Activated CD4-positive, alpha-beta T cell treated with anti-CD3 and anti-CD28 coated beads, Interleukin-10, Interleukin-2, amounts not matched to agents 100 ng/mL and 50 ng/mL, durations not matched to agents 16 hours and 8 hours (primary cell): ENCODE measurements at regions not wholly inside any gene's neighbourhood (a gene's known extent, or its start where the extent isn't known, plus 50 kb on each side); places are given as distances from the start of the nearest gene placed in this dataset.
"Not testable (repeated sequence)": the region's sequence is repeated elsewhere in the genome, so short reads cannot be mapped to it uniquely, and the experiment has no call there.

Experiments
- DNase-seq: peaks from one replicate; pipeline ENCODE4 v3.0.0-alpha.2; 2020

- DNase-seq = not testable (repeated sequence)
These were observed 331.7 kb upstream of the TMC3 start for GRCh38 chr15:81705727-81706126.

DNA sequence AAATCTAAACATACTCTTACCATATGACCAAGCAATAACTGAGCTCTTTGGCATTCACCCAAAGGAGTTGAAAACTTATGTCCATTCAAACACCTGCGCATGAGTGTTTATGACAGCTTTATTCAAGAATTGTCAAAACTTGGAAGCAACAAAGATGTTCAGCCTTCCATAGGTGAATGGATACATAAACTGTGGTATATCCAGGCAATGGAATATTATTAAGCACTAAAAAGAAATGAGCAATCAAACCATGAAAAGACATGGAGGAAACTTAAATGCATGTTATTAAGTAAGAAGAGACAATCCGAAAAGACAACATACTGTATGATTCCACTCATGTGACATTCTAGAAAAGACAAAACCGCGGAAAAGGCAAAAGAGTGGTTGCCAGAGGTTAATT lies 312.0 kb upstream of the TMC3 start:
- DNase-seq = no peak

DNA sequence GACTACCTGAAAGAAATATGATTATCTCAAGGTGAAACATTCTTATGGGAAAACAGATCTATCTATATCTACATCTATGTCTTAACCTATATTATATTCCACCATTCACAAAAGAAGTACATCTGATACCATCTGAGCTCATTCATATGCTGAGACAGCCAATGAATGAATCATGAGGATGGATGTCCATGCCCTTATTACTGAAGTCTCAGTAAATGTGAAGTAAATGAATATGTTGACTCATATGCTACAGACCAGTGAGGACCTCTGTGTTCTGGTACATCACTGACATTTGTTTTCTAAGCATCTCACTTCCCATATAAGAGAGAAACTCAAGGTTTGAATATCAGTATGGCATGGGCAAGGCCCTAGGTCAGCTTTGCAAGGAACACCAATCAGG lies 311.2 kb upstream of the TMC3 start:
- DNase-seq = no peak

DNA sequence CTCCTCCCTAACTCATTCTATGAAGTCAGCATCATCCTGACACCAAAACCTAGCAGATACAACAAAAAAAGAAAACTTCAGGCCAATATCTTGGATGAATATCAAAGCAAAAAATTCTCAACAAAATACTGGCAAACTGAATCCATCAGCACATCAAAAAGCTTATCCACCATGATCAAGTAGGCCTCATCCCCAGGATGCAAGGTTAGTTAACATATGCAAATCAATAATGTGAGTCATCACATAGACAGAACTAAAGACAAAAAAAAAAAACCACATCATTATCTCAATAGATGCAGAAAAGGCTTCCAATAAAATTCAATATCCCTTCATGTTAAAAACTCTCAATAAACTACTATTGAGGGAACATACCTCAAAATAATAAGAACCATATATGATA lies 306.8 kb upstream of the TMC3 start:
- no peak for DNase-seq

- DNase-seq = no peak
These were observed 292.8 kb upstream of the TMC3 start for GRCh38 chr15:81666839-81667238.

DNA sequence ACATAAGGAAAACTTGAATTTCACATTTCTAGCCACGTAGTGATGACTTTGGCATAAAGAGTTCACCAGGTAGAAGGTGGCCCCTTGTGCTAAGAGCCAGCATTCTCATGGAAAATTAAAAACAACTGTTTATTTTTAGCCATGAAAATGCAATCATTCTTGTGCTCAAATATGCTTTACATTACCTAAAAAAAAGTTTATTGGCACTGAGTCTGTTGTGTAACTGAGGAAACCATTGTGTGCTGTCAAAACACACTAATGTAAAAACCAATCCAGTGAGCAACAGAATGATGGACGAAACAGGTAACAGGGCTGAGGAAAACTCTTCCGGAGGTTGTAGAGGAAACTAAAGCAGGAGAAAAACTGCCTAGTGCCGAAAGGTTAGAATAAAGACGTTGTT lies 287.0 kb upstream of the TMC3 start:
- no peak for DNase-seq

DNA sequence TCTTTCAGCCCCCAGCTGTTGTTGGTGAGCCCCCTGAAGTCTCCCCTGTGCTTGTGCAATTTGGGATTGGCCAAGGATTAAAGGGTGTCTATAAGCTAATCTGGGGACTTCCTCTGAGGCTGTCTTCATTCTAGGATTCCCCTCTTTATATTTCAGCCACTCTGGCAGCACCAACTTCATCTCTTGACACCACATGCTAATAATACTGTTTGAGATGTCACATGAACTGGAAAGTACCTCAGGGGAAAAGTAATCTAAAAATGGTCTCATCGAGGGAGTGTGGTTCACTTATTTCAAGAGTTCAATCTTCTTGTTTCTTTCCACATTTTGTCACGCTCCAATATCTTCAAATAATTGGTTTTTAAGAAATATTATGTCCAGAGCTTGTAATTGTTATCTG lies 279.2 kb upstream of the TMC3 start:
- no peak for DNase-seq

GRCh38 chr15:81645470-81645869 lies 271.5 kb upstream of the TMC3 start:
- no peak for DNase-seq

- DNase-seq = no peak
These were observed 269.8 kb upstream of the TMC3 start for GRCh38 chr15:81643771-81644170.

DNA sequence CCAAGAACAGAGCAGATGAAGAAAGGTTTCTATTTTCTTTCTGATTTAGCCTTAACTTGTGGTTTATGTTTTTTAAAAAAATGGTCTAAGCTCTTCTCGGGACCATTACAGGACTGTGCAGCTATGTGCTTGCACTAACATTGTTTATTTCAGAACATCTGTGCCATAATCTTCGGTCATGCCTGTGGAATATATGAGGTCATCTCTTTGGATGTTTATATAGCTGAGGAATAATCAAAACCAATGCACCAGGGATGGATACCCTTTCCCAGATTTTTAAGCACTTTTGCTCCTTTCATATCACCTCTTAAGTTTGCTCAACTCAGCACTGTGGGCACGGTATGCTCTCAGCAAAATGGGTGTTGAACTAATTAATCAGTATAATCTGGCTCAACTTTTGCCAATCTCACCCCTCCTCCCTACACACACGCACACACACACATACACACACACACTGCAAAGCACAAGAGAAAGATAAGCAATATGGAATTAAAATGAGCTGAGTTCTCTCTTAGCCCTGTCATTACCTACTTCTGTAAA lies 268.5 kb upstream of the TMC3 start:
- DNase-seq = no peak

DNA sequence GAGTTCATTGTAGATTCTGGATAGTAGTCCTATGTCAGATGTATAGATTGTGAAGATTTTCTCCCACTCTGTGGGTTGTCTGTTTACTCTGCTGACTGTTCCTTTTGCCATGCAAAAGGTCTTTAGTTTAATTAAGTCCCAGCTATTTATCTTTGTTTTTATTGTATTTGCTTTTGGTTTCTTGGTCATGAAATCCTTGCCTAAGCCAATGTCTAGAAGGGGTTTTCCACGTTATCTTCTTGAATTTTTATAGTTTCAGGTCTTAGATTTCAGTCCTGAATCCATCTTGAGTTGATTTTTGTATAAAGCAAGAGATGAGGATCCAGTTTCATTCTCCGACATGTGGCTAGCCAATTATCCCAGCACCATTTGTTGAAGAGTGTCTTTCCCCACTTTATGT lies 262.1 kb upstream of the TMC3 start:
- DNase-seq = not testable (repeated sequence)

DNA sequence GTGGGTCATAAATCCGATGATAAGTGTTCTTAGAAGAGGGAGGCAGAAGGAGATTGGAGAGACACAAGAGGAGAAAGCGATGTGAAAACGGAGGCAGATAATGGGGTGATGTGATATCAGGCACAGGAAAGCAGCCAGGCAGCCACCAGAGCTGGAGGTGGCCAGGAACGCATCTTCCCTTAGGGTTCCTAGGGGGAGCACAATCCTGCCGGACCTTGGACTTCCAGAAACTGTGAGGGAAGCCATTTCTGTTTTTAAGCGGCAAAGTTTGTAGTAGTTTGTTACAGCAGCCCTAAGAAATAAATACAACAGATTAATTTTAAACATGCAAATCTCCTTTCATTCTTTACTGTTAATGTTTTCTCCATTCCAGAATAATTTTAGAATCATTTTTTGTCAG lies 259.9 kb upstream of the TMC3 start:
- DNase-seq = no peak

DNA sequence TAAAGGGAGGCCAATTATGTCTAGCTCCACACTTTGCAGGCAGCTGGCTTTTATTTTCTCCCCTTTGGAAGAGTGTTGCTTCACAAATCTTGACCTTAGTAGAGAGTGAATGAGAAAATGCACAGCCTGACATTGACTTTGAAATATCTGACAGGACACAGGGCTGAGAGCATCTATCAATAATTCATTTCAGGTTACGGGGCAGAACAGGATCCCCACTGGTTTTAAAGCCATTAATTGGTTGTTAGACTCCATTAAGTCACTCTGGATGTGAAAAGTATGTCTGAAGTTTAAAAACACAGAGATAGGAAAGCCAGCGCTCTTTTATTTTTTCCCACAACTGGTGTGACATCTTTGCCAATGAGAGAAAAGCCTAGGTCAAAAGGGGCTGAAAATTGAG lies 251.9 kb upstream of the TMC3 start:
- no peak for DNase-seq

DNA sequence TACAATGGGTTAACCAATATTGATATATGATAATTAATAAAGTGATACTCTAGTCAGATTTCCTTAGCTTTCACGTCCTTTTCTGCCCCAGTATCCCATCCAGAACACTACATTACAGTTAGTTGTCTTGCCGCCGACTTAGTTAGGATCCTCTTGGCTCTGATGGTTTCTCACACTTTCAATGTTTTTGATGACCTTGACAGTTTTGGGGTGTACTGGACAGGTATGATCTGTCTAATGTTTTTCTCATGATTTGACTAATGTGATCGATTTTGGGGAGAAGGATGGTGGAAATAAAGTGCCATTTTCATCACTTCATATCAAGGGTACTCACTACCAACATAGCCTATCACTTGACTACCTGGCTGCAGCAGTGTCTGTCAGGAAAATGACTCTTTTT lies 245.0 kb upstream of the TMC3 start:
- DNase-seq = no peak

- no peak for DNase-seq
These were observed 238.6 kb upstream of the TMC3 start for GRCh38 chr15:81612631-81613030.

DNA sequence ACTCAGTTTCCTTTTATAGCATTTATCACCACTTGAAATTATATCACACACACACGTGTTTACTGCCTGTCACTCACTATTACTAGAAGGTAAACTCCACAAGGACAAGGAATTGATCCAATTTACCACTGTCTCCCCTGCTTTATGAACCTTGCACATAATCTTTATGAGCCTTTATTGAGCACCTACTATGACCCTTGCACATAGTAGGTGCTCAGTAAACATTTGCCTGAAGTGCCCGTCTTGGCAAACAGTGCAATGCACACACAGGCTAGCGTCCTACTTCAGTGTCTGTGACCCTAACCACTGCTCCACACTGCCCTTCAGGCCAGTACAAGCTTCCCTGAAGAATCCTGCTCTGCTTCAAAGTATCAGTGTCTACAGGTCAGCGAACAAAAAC lies 237.7 kb upstream of the TMC3 start:
- no peak for DNase-seq

GRCh38 chr15:81608309-81608829 lies 234.4 kb upstream of the TMC3 start:
- no peak for DNase-seq

- no peak for DNase-seq
These were observed 230.7 kb upstream of the TMC3 start for GRCh38 chr15:81604713-81605112.

DNA sequence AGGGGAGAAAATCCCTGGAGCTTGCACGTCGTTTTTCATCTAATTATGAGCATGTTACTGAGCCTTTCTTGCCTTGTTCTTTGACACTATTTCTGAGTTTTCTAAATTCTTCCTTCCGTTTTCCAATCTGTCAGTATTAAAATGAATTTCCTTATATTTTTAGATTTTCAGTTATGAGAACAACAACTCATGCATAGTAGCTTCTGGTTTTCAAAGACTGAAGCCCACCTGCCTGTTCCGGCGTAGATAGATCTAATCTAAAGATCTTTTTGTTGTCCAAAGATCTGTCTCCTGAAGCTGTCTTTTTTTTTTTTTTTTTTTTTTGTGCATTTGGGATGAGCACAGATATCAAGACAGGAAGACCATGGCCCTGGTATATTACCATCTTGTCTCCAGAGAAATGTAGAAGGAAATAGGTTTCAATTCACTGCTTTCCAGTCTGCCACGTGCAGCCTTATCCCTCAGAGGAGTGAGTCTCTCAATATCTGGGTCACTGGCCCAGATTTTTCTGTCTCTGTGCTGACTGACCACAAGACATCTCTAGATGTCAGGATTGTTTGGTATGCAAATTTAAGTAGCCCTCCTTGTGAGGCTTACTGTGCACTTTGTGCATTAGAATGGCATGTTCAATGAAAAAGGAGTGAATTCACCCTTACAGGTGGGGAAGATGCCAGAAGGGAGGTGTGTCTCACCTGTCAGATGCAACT lies 222.3 kb upstream of the TMC3 start:
- no peak for DNase-seq

DNA sequence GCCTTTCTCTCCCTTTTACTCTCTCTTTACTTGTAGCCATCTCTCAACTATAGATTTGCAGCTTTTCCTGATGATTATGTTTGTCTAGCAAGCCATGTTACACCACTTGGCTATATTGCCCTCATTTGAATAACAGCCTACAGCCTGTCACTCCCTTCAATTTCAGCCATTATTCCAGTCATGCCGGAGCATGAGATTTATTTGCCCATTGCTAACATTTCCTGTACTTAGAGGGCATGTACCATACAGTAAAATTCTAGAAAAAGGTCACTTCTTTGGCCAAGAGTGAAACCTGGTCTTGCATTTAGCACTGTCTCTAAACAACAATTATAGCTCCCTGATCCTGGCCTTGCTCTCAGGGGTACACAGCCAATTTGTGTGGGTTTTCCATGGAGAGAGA lies 221.7 kb upstream of the TMC3 start:
- no peak for DNase-seq

- no peak for DNase-seq
These were observed 215.7 kb upstream of the TMC3 start for GRCh38 chr15:81589671-81590070.

DNA sequence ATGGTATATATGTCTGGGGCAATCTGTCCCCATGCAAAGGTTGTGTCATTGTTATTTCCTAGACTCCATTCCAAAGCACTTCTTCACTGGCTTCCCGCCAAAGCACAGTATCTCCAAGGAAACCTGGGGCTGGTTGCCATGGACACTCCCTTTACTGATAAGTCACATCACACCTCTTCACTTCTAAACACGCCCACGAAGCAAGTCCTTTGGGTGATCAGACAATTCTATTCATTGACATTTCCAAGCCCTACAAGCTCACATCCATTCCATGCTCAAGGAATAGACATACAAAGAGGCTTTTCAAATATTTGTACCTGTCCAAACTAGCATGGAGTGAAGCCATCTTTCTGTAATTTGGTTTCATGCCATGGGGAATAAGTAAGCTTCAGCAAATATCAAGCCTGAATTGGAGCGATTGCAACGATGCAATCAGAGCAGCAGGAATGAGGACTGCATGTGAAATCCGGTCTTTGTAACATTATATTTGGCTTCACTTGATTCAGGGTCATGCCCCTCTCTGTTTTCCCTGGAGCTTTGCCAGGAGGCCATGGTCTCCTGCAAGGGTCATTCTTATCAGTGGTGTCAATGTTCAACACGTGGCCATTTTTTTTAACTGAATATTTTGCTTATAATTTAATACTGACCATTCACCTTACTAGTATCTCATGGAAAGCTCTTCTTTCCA lies 201.6 kb upstream of the TMC3 start:
- DNase-seq = no peak

DNA sequence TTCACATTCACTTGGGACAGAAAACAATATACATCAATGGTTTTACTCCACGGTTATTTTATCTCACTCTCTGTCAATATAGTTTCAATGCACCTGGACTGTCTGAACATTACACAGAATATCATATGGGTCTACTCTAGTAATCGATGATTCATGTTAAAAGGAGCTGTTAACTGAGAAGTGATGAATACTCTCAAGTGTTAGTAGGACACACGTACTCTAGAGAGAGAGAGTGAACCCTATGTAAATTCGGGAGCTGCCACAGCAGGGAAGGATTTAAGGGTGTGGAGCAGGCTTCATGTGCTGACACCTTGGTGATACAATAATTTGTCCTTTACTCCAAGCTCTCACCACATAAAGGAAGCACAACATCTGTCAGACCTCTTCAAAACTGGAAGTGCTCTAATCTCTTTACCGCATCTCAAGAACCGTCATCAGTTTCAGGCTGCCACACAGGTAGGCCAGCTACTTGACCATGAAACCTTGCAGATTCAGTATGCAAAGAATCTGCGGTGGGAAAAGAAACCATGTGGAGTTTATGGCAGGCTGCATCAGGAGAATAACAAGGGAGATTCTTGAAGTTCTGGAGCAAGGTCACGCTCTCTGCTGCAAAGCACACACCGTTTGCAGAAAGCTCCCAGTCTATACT lies 199.2 kb upstream of the TMC3 start:
- DNase-seq = peak; percentile 7

DNA sequence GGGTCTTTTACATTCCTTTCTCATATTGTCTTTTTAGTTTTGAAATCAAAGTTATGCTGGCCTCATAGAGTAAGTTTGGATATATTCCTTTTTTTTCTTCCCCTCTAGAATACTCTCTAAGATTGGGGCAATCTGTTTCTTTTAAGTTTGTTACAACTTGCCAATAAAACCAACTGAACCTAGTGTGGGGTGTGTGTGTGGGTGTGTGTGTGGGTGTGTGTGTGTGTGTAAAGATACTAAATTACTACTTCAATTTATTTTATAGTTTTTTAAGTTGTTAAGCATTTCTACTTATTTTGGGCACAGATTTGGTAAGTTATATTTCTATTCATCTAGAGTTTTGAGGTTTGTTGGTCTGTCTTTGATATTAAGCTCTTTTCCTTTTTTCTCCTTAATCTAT lies 198.2 kb upstream of the TMC3 start:
- no peak for DNase-seq
